Uterus (tissue), 2 donors: ENCODE measurements at regions not wholly inside any gene's neighbourhood (a gene's known extent, or its start where the extent isn't known, plus 50 kb on each side); places are given as distances from the start of the nearest gene placed in this dataset.
"Not testable (repeated sequence)": the region's sequence is repeated elsewhere in the genome, so short reads cannot be mapped to it uniquely, and the experiment has no call there.

Experiments
- POLR2A ChIP-seq, 2 donors: fragments of 450-650 bp; IDR thresholded peaks; one replicate each; pipeline ENCODE4 v1.6.1; 2016; ENCODE audit warnings: antibody characterized with exemption in 2 of 2, mild to moderate bottlenecking in 1 of 2, moderate library complexity in 1 of 2
- TF ChIP-seq, protein P1 (sequence below), 4 experiments: fragments of 200-600 bp in 2 of 4; fragments of 450-650 bp in 2 of 4; sonication (generic) in 2 of 4; IDR thresholded peaks; one replicate each; pipeline ENCODE4 v1.5.1; 2016 to 2019; ENCODE audit warnings: antibody characterized with exemption in 4 of 4, mild to moderate bottlenecking in 2 of 4, moderate library complexity in 1 of 4

DNA sequence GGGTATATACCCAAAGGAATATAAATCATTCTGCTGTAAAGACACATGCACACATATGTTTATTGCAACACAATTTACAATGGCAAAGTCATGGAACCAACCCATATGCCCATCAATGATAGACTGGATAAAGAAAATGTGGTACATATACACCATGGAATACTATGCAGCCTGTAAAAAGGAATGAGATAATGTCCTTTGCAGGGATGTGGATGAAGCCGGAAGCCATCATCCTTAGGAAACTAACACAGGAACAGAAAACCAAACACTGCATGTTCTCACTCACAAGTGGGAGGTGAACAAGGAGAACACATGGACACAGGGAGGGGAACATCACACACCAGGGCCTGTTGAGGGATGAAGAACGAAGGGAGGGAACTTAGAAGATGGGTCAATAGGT lies 144.2 kb downstream of the TSEN15 start:
- TF ChIP-seq, protein P1, sequence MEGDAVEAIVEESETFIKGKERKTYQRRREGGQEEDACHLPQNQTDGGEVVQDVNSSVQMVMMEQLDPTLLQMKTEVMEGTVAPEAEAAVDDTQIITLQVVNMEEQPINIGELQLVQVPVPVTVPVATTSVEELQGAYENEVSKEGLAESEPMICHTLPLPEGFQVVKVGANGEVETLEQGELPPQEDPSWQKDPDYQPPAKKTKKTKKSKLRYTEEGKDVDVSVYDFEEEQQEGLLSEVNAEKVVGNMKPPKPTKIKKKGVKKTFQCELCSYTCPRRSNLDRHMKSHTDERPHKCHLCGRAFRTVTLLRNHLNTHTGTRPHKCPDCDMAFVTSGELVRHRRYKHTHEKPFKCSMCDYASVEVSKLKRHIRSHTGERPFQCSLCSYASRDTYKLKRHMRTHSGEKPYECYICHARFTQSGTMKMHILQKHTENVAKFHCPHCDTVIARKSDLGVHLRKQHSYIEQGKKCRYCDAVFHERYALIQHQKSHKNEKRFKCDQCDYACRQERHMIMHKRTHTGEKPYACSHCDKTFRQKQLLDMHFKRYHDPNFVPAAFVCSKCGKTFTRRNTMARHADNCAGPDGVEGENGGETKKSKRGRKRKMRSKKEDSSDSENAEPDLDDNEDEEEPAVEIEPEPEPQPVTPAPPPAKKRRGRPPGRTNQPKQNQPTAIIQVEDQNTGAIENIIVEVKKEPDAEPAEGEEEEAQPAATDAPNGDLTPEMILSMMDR (IDR thresholded peaks at IDR 0.05): not testable (repeated sequence)
- TF ChIP-seq POLR2A (IDR thresholded peaks at IDR 0.05): not testable (repeated sequence)
